Calu3 (cell line): ENCODE measurements at regions not wholly inside any gene's neighbourhood (a gene's known extent, or its start where the extent isn't known, plus 50 kb on each side); places are given as distances from the start of the nearest gene placed in this dataset.

ENCODE experiments used
- BruUV-seq: library from RNA; stranded (reverse); fragments of 400-500 nt; replicated peaks from 2 replicates; lab custom pipeline; 2021; lab: Mats Ljungman, UMichigan
- CTCF ChIA-PET: fragments of 300-600 bp; sonication (Branson Sonifier 250); formaldehyde crosslinking; loops from one replicate; lab custom pipeline; 2022; ENCODE audit warnings: antibody characterized with exemption; lab: Charles Lee
- DNase-seq: peaks from one replicate; pipeline ENCODE4 v3.0.0; 2022
- H3K27ac Mint-ChIP-seq: one replicate; pipeline ENCODE4 v1.8.0; 2022; ENCODE audit warnings: mixed read lengths; ENCODE audit not compliant: unreplicated experiment
- H3K27me3 Mint-ChIP-seq: one replicate; pipeline ENCODE4 v1.8.0; 2022; ENCODE audit warnings: mixed read lengths; ENCODE audit not compliant: unreplicated experiment
- H3K36me3 Mint-ChIP-seq: one replicate; pipeline ENCODE4 v1.8.0; 2022; ENCODE audit warnings: mild to moderate bottlenecking, moderate library complexity, mixed read lengths; ENCODE audit not compliant: insufficient read depth, unreplicated experiment
- H3K4me1 Mint-ChIP-seq: one replicate; pipeline ENCODE4 v1.8.0; 2022; ENCODE audit warnings: mild to moderate bottlenecking, low read depth, mixed read lengths; ENCODE audit not compliant: unreplicated experiment
- H3K4me3 Mint-ChIP-seq: one replicate; pipeline ENCODE4 v1.8.0; 2022; ENCODE audit warnings: mild to moderate bottlenecking, low read depth, moderate library complexity, mixed read lengths; ENCODE audit not compliant: unreplicated experiment
- H3K9me3 Mint-ChIP-seq: one replicate; pipeline ENCODE4 v1.8.0; 2022; ENCODE audit warnings: low read depth, mixed read lengths; ENCODE audit not compliant: unreplicated experiment
- CTCF ChIP-seq: fragments of 200-600 bp; IDR thresholded peaks from one replicate; pipeline ENCODE4 v1.8.0; 2022; ENCODE audit warnings: antibody characterized with exemption; ENCODE audit not compliant: unreplicated experiment
- intact Hi-C: fragments of 100-400 bp; cut with micrococcal nuclease; formaldehyde crosslinking; loops from one replicate; pipeline ENCODE4 v1.10.0; 2022; ENCODE audit not compliant: unreplicated experiment

- BruUV-seq: no TSS peak
Observed at GRCh38 chr4:24273136-24273535, 311.2 kb downstream of the DHX15 start.

GRCh38 chr4:24266951-24267722, 317.2 kb downstream of the DHX15 start:
- intact Hi-C loops: no loop called here
- Mint-ChIP-seq H3K27ac (no peak overlapping the region), H3K9me3 (no peaks in the 10 kb centered on the region), H3K4me3 (no peak overlapping the region), H3K4me1 (no peaks in the 10 kb centered on the region), H3K27me3 (no peaks in the 10 kb centered on the region), H3K36me3 (no peaks in the 10 kb centered on the region)
- DNase-seq: no peak
- TF ChIP-seq CTCF: no peak
- CTCF ChIA-PET: no interaction called here
- no TSS peak for BruUV-seq

More at GRCh38 chr4:24273136-24273535, 311.2 kb downstream of the DHX15 start:
- no peaks in the 10 kb centered on the region for H3K36me3 Mint-ChIP-seq
- H3K4me3 Mint-ChIP-seq: no peak overlapping the region
- CTCF ChIA-PET: no interaction called here
- intact Hi-C loops: no loop called here
- no peak overlapping the region for H3K27ac Mint-ChIP-seq
- H3K4me1 Mint-ChIP-seq: no peaks in the 10 kb centered on the region
- TF ChIP-seq CTCF: no peak
- H3K27me3 Mint-ChIP-seq: peaks cover 14% of the 10 kb centered on the region
- DNase-seq: no peak
- no peaks in the 10 kb centered on the region for H3K9me3 Mint-ChIP-seq

- Mint-ChIP-seq H3K9me3 (no peaks in the 10 kb centered on the region), H3K36me3 (no peaks in the 10 kb centered on the region), H3K4me1 (peaks cover 8% of the 10 kb centered on the region), H3K27me3 (peaks cover 10% of the 10 kb centered on the region), H3K4me3 (no peak overlapping the region), H3K27ac (no peak overlapping the region)
- BruUV-seq: no TSS peak
- TF ChIP-seq CTCF: no peak
- CTCF ChIA-PET: no interaction called here
- DNase-seq: no peak
- intact Hi-C loops: no loop called here
Observed at GRCh38 chr4:24265989-24266388, 318.4 kb downstream of the DHX15 start.

GRCh38 chr4:24262616-24263015, 321.7 kb downstream of the DHX15 start:
- intact Hi-C loops: no loop called here
- Mint-ChIP-seq H3K9me3 (no peaks in the 10 kb centered on the region), H3K4me1 (peaks cover 10% of the 10 kb centered on the region), H3K27me3 (peaks cover 39% of the 10 kb centered on the region), H3K4me3 (no peak overlapping the region), H3K36me3 (no peaks in the 10 kb centered on the region), H3K27ac (no peak overlapping the region)
- no peak for TF ChIP-seq CTCF
- no peak for DNase-seq
- CTCF ChIA-PET: no interaction called here
- BruUV-seq: no TSS peak
